ENCODE measurements at regions not wholly inside any gene's neighbourhood (a gene's known extent, or its start where the extent isn't known, plus 50 kb on each side); places are given as distances from the start of the nearest gene placed in this dataset.

GRCh38 chr12:70150230-70150629 is 93.0 kb upstream of the CNOT2 start:
- Histone ChIP-seq H3K4me1 (ENCODE audit: control insufficient read depth in 2 of 2, insufficient read depth in 2 of 2, low read length in 2 of 2) (no peaks in the 10 kb centered on the region), H3K27ac (ENCODE audit: low read depth in 2 of 2, low read length in 2 of 2) (no peak overlapping the region), H3K27me3 (ENCODE audit: control insufficient read depth in 2 of 2, insufficient read depth in 2 of 2, low read length in 2 of 2) (no peaks in the 10 kb centered on the region), H3K36me3 (ENCODE audit: control insufficient read depth in 2 of 2, insufficient read depth in 2 of 2, low read length in 2 of 2) (no peaks in the 10 kb centered on the region), H3K9ac (ENCODE audit: low read depth in 1 of 2, low read length in 2 of 2) (no peak overlapping the region), H3K4me3 (ENCODE audit: low read length in 2 of 2) (no peak overlapping the region), H3K9me3 (ENCODE audit: control insufficient read depth in 2 of 2, low read length in 2 of 2) (peaks cover 0 to 6% of the 10 kb centered on the region in 2 donors)

GRCh38 chr12:70151993-70152392 is 91.2 kb upstream of the CNOT2 start:
- no peak overlapping the region for H3K27ac ChIP-seq (ENCODE audit: low read depth in 2 of 2, low read length in 2 of 2)
- H3K27me3 ChIP-seq (ENCODE audit: control insufficient read depth in 2 of 2, insufficient read depth in 2 of 2, low read length in 2 of 2): no peaks in the 10 kb centered on the region
- H3K9ac ChIP-seq (ENCODE audit: low read depth in 1 of 2, low read length in 2 of 2): no peak overlapping the region
- H3K36me3 ChIP-seq (ENCODE audit: control insufficient read depth in 2 of 2, insufficient read depth in 2 of 2, low read length in 2 of 2): no peaks in the 10 kb centered on the region
- H3K4me3 ChIP-seq (ENCODE audit: low read length in 2 of 2): no peak overlapping the region
- H3K4me1 ChIP-seq (ENCODE audit: control insufficient read depth in 2 of 2, insufficient read depth in 2 of 2, low read length in 2 of 2): no peaks in the 10 kb centered on the region
- peaks cover 0 to 13% of the 10 kb centered on the region in 2 donors for H3K9me3 ChIP-seq (ENCODE audit: control insufficient read depth in 2 of 2, low read length in 2 of 2)

GRCh38 chr12:70154087-70154638 is 89.1 kb upstream of the CNOT2 start:
- Histone ChIP-seq H3K27ac (ENCODE audit: low read depth in 2 of 2, low read length in 2 of 2) (no peak overlapping the region), H3K4me3 (ENCODE audit: low read length in 2 of 2) (no peak overlapping the region), H3K36me3 (ENCODE audit: control insufficient read depth in 2 of 2, insufficient read depth in 2 of 2, low read length in 2 of 2) (no peaks in the 10 kb centered on the region), H3K4me1 (ENCODE audit: control insufficient read depth in 2 of 2, insufficient read depth in 2 of 2, low read length in 2 of 2) (no peaks in the 10 kb centered on the region), H3K27me3 (ENCODE audit: control insufficient read depth in 2 of 2, insufficient read depth in 2 of 2, low read length in 2 of 2) (no peaks in the 10 kb centered on the region), H3K9me3 (ENCODE audit: control insufficient read depth in 2 of 2, low read length in 2 of 2) (peaks cover 0 to 13% of the 10 kb centered on the region in 2 donors), H3K9ac (ENCODE audit: low read depth in 1 of 2, low read length in 2 of 2) (no peak overlapping the region)

- no peak overlapping the region for H3K27ac ChIP-seq (ENCODE audit: low read depth in 2 of 2, low read length in 2 of 2)
- no peak overlapping the region for H3K4me3 ChIP-seq (ENCODE audit: low read length in 2 of 2)
- no peak overlapping the region for H3K9ac ChIP-seq (ENCODE audit: low read depth in 1 of 2, low read length in 2 of 2)
- H3K4me1 ChIP-seq (ENCODE audit: control insufficient read depth in 2 of 2, insufficient read depth in 2 of 2, low read length in 2 of 2): no peaks in the 10 kb centered on the region
- H3K36me3 ChIP-seq (ENCODE audit: control insufficient read depth in 2 of 2, insufficient read depth in 2 of 2, low read length in 2 of 2): no peaks in the 10 kb centered on the region
- H3K9me3 ChIP-seq (ENCODE audit: control insufficient read depth in 2 of 2, low read length in 2 of 2): peaks cover 0 to 13% of the 10 kb centered on the region in 2 donors
- no peaks in the 10 kb centered on the region for H3K27me3 ChIP-seq (ENCODE audit: control insufficient read depth in 2 of 2, insufficient read depth in 2 of 2, low read length in 2 of 2)
Observed at GRCh38 chr12:70154960-70155589, 88.2 kb upstream of the CNOT2 start.

- Histone ChIP-seq H3K27me3 (ENCODE audit: control insufficient read depth in 2 of 2, insufficient read depth in 2 of 2, low read length in 2 of 2) (no peaks in the 10 kb centered on the region), H3K27ac (ENCODE audit: low read depth in 2 of 2, low read length in 2 of 2) (no peak overlapping the region), H3K4me1 (ENCODE audit: control insufficient read depth in 2 of 2, insufficient read depth in 2 of 2, low read length in 2 of 2) (no peaks in the 10 kb centered on the region), H3K36me3 (ENCODE audit: control insufficient read depth in 2 of 2, insufficient read depth in 2 of 2, low read length in 2 of 2) (no peaks in the 10 kb centered on the region), H3K4me3 (ENCODE audit: low read length in 2 of 2) (no peak overlapping the region), H3K9me3 (ENCODE audit: control insufficient read depth in 2 of 2, low read length in 2 of 2) (peaks cover 0 to 13% of the 10 kb centered on the region in 2 donors), H3K9ac (ENCODE audit: low read depth in 1 of 2, low read length in 2 of 2) (no peak overlapping the region)
Observed at GRCh38 chr12:70157099-70157498, 86.1 kb upstream of the CNOT2 start.

GRCh38 chr12:70165450-70165849 is 77.8 kb upstream of the CNOT2 start:
- no peak overlapping the region for H3K9ac ChIP-seq (ENCODE audit: low read depth in 1 of 2, low read length in 2 of 2)
- H3K9me3 ChIP-seq (ENCODE audit: control insufficient read depth in 2 of 2, low read length in 2 of 2): no peaks in the 10 kb centered on the region
- no peaks in the 10 kb centered on the region for H3K4me1 ChIP-seq (ENCODE audit: control insufficient read depth in 2 of 2, insufficient read depth in 2 of 2, low read length in 2 of 2)
- no peak overlapping the region for H3K27ac ChIP-seq (ENCODE audit: low read depth in 2 of 2, low read length in 2 of 2)
- H3K4me3 ChIP-seq (ENCODE audit: low read length in 2 of 2): no peak overlapping the region
- H3K36me3 ChIP-seq (ENCODE audit: control insufficient read depth in 2 of 2, insufficient read depth in 2 of 2, low read length in 2 of 2): no peaks in the 10 kb centered on the region
- H3K27me3 ChIP-seq (ENCODE audit: control insufficient read depth in 2 of 2, insufficient read depth in 2 of 2, low read length in 2 of 2): no peaks in the 10 kb centered on the region

GRCh38 chr12:70176290-70176689 is 66.9 kb upstream of the CNOT2 start:
- H3K4me1 ChIP-seq (ENCODE audit: control insufficient read depth in 2 of 2, insufficient read depth in 2 of 2, low read length in 2 of 2): no peaks in the 10 kb centered on the region
- H3K27me3 ChIP-seq (ENCODE audit: control insufficient read depth in 2 of 2, insufficient read depth in 2 of 2, low read length in 2 of 2): no peaks in the 10 kb centered on the region
- no peaks in the 10 kb centered on the region for H3K9me3 ChIP-seq (ENCODE audit: control insufficient read depth in 2 of 2, low read length in 2 of 2)
- no peaks in the 10 kb centered on the region for H3K36me3 ChIP-seq (ENCODE audit: control insufficient read depth in 2 of 2, insufficient read depth in 2 of 2, low read length in 2 of 2)
- H3K27ac ChIP-seq (ENCODE audit: low read depth in 2 of 2, low read length in 2 of 2): no peak overlapping the region
- no peak overlapping the region for H3K9ac ChIP-seq (ENCODE audit: low read depth in 1 of 2, low read length in 2 of 2)
- no peak overlapping the region for H3K4me3 ChIP-seq (ENCODE audit: low read length in 2 of 2)

GRCh38 chr12:70177631-70178030 is 65.6 kb upstream of the CNOT2 start:
- Histone ChIP-seq H3K27ac (ENCODE audit: low read depth in 2 of 2, low read length in 2 of 2) (no peak overlapping the region), H3K4me1 (ENCODE audit: control insufficient read depth in 2 of 2, insufficient read depth in 2 of 2, low read length in 2 of 2) (no peaks in the 10 kb centered on the region), H3K36me3 (ENCODE audit: control insufficient read depth in 2 of 2, insufficient read depth in 2 of 2, low read length in 2 of 2) (no peaks in the 10 kb centered on the region), H3K27me3 (ENCODE audit: control insufficient read depth in 2 of 2, insufficient read depth in 2 of 2, low read length in 2 of 2) (no peaks in the 10 kb centered on the region), H3K4me3 (ENCODE audit: low read length in 2 of 2) (no peak overlapping the region), H3K9ac (ENCODE audit: low read depth in 1 of 2, low read length in 2 of 2) (no peak overlapping the region), H3K9me3 (ENCODE audit: control insufficient read depth in 2 of 2, low read length in 2 of 2) (no peaks in the 10 kb centered on the region)

GRCh38 chr12:70178038-70178437 is 65.2 kb upstream of the CNOT2 start:
- Histone ChIP-seq H3K4me1 (ENCODE audit: control insufficient read depth in 2 of 2, insufficient read depth in 2 of 2, low read length in 2 of 2) (no peaks in the 10 kb centered on the region), H3K27me3 (ENCODE audit: control insufficient read depth in 2 of 2, insufficient read depth in 2 of 2, low read length in 2 of 2) (no peaks in the 10 kb centered on the region), H3K4me3 (ENCODE audit: low read length in 2 of 2) (no peak overlapping the region), H3K9me3 (ENCODE audit: control insufficient read depth in 2 of 2, low read length in 2 of 2) (no peaks in the 10 kb centered on the region), H3K27ac (ENCODE audit: low read depth in 2 of 2, low read length in 2 of 2) (no peak overlapping the region), H3K36me3 (ENCODE audit: control insufficient read depth in 2 of 2, insufficient read depth in 2 of 2, low read length in 2 of 2) (no peaks in the 10 kb centered on the region), H3K9ac (ENCODE audit: low read depth in 1 of 2, low read length in 2 of 2) (no peak overlapping the region)

GRCh38 chr12:70180130-70180529 is 63.1 kb upstream of the CNOT2 start:
- Histone ChIP-seq H3K36me3 (ENCODE audit: control insufficient read depth in 2 of 2, insufficient read depth in 2 of 2, low read length in 2 of 2) (no peaks in the 10 kb centered on the region), H3K9ac (ENCODE audit: low read depth in 1 of 2, low read length in 2 of 2) (no peak overlapping the region), H3K4me3 (ENCODE audit: low read length in 2 of 2) (no peak overlapping the region), H3K4me1 (ENCODE audit: control insufficient read depth in 2 of 2, insufficient read depth in 2 of 2, low read length in 2 of 2) (no peaks in the 10 kb centered on the region), H3K27ac (ENCODE audit: low read depth in 2 of 2, low read length in 2 of 2) (no peak overlapping the region), H3K9me3 (ENCODE audit: control insufficient read depth in 2 of 2, low read length in 2 of 2) (no peaks in the 10 kb centered on the region), H3K27me3 (ENCODE audit: control insufficient read depth in 2 of 2, insufficient read depth in 2 of 2, low read length in 2 of 2) (no peaks in the 10 kb centered on the region)

Measured in mucosa of rectum (tissue), 2 donors.